ENCODE measurements at regions not wholly inside any gene's neighbourhood (a gene's known extent, or its start where the extent isn't known, plus 50 kb on each side); places are given as distances from the start of the nearest gene placed in this dataset.

GRCh38 chr14:65321370-65321875 is 91.1 kb upstream of the FUT8 start:
- TF ChIP-seq POLR2A (IDR thresholded peaks at IDR 0.05) (no peak), CTCF (IDR thresholded peaks at IDR 0.05) (no peak)
- no peak for DNase-seq
- Histone ChIP-seq H3K4me3 (no peak overlapping the region), H3K27ac (peak overlapping the region in 1 of 4 donors; percentile 21), H3K9me3 (no peaks in the 10 kb centered on the region), H3K27me3 (no peaks in the 10 kb centered on the region), H3K4me1 (peaks cover 0 to 5% (median 0%) of the 10 kb centered on the region in 4 donors), H3K36me3 (no peaks in the 10 kb centered on the region)

GRCh38 chr14:65329481-65329880 is 83.0 kb upstream of the FUT8 start:
- Histone ChIP-seq H3K27me3 (no peaks in the 10 kb centered on the region), H3K4me3 (no peak overlapping the region), H3K36me3 (no peaks in the 10 kb centered on the region), H3K4me1 (peaks cover 1 to 17% (median 6%) of the 10 kb centered on the region in 4 donors), H3K27ac (peak overlapping the region in 2 of 4 donors; percentile 24 to 69), H3K9me3 (no peaks in the 10 kb centered on the region)
- TF ChIP-seq CTCF (IDR thresholded peaks at IDR 0.05) (no peak), POLR2A (IDR thresholded peaks at IDR 0.05) (no peak)
- no peak for DNase-seq

GRCh38 chr14:65329911-65330310 is 82.6 kb upstream of the FUT8 start:
- peak in 1 of 3 donors; percentile 57 for DNase-seq
- Histone ChIP-seq H3K9me3 (no peaks in the 10 kb centered on the region), H3K27ac (peak overlapping the region in 2 of 4 donors; percentile 24 to 69), H3K4me3 (no peak overlapping the region), H3K27me3 (no peaks in the 10 kb centered on the region), H3K4me1 (peaks cover 3 to 20% (median 8%) of the 10 kb centered on the region in 4 donors), H3K36me3 (no peaks in the 10 kb centered on the region)
- TF ChIP-seq CTCF (IDR thresholded peaks at IDR 0.05), result no peak
- no peak for TF ChIP-seq POLR2A (IDR thresholded peaks at IDR 0.05)

- H3K4me1 ChIP-seq, result peaks cover 3 to 20% (median 10%) of the 10 kb centered on the region in 4 donors
- TF ChIP-seq POLR2A (IDR thresholded peaks at IDR 0.05), result no peak
- H3K27ac ChIP-seq, result peak overlapping the region in 2 of 4 donors; percentile 24 to 69
- H3K27me3 ChIP-seq, result no peaks in the 10 kb centered on the region
- no peaks in the 10 kb centered on the region for H3K9me3 ChIP-seq
- no peaks in the 10 kb centered on the region for H3K36me3 ChIP-seq
- no peak for DNase-seq
- H3K4me3 ChIP-seq, result no peak overlapping the region
These were observed 82.1 kb upstream of the FUT8 start for GRCh38 chr14:65330416-65330815.

- Histone ChIP-seq H3K9me3 (no peaks in the 10 kb centered on the region), H3K27me3 (no peaks in the 10 kb centered on the region), H3K4me1 (peaks cover 7 to 27% (median 12%) of the 10 kb centered on the region in 4 donors), H3K36me3 (no peaks in the 10 kb centered on the region), H3K27ac (no peak overlapping the region), H3K4me3 (no peak overlapping the region)
- no peak for DNase-seq
- TF ChIP-seq POLR2A (IDR thresholded peaks at IDR 0.05), result no peak
- no peak for TF ChIP-seq CTCF (IDR thresholded peaks at IDR 0.05)
These were observed 80.9 kb upstream of the FUT8 start for GRCh38 chr14:65331652-65332051.

- DNase-seq, result no peak
- no peaks in the 10 kb centered on the region for H3K9me3 ChIP-seq
- H3K27ac ChIP-seq, result no peak overlapping the region
- TF ChIP-seq CTCF (IDR thresholded peaks at IDR 0.05) (no peak), POLR2A (IDR thresholded peaks at IDR 0.05) (no peak)
- H3K4me3 ChIP-seq, result no peak overlapping the region
- peaks cover 7 to 27% (median 12%) of the 10 kb centered on the region in 4 donors for H3K4me1 ChIP-seq
- H3K27me3 ChIP-seq, result no peaks in the 10 kb centered on the region
- H3K36me3 ChIP-seq, result no peaks in the 10 kb centered on the region
These were observed 80.2 kb upstream of the FUT8 start for GRCh38 chr14:65332141-65332871.
